Hepatic stellate cell (primary cell): ENCODE measurements at regions not wholly inside any gene's neighbourhood (a gene's known extent, or its start where the extent isn't known, plus 50 kb on each side); places are given as distances from the start of the nearest gene placed in this dataset.
"Not testable (repeated sequence)": the region's sequence is repeated elsewhere in the genome, so short reads cannot be mapped to it uniquely, and the experiment has no call there.

ENCODE experiments used
- DNase-seq: peaks from one replicate; pipeline ENCODE4 v3.0.0; 2011; ENCODE audit warnings: low spot score

GRCh38 chr15:95758451-95758850 is 572.0 kb upstream of the NR2F2 start:
- no peak for DNase-seq

GRCh38 chr15:95758851-95759250 is 571.6 kb upstream of the NR2F2 start:
- DNase-seq, result no peak

- no peak for DNase-seq
These were observed 570.0 kb upstream of the NR2F2 start for GRCh38 chr15:95760508-95760907.

GRCh38 chr15:95761501-95762165 is 568.9 kb upstream of the NR2F2 start:
- DNase-seq, result no peak

- DNase-seq, result no peak
These were observed 567.1 kb upstream of the NR2F2 start for GRCh38 chr15:95763426-95763825.

- DNase-seq, result no peak
These were observed 565.3 kb upstream of the NR2F2 start for GRCh38 chr15:95765161-95765560.

- no peak for DNase-seq
These were observed 560.3 kb upstream of the NR2F2 start for GRCh38 chr15:95770196-95770595.

GRCh38 chr15:95772982-95773381 is 557.5 kb upstream of the NR2F2 start:
- no peak for DNase-seq

GRCh38 chr15:95784508-95784907 is 546.0 kb upstream of the NR2F2 start:
- no peak for DNase-seq

GRCh38 chr15:95785276-95785675 is 545.2 kb upstream of the NR2F2 start:
- DNase-seq, result not testable (repeated sequence)

- no peak for DNase-seq
These were observed 537.3 kb upstream of the NR2F2 start for GRCh38 chr15:95793231-95793630.

- DNase-seq, result no peak
These were observed 535.1 kb upstream of the NR2F2 start for GRCh38 chr15:95795386-95795785.

- peak; percentile 41 for DNase-seq
These were observed 531.0 kb upstream of the NR2F2 start for GRCh38 chr15:95799286-95800200.

GRCh38 chr15:95804484-95804883 is 526.0 kb upstream of the NR2F2 start:
- DNase-seq, result no peak

- no peak for DNase-seq
These were observed 518.0 kb upstream of the NR2F2 start for GRCh38 chr15:95812491-95812890.

GRCh38 chr15:95814908-95815307 is 515.6 kb upstream of the NR2F2 start:
- no peak for DNase-seq

- no peak for DNase-seq
These were observed 513.9 kb upstream of the NR2F2 start for GRCh38 chr15:95816591-95816990.

GRCh38 chr15:95822961-95823360 is 507.5 kb upstream of the NR2F2 start:
- DNase-seq, result no peak

- no peak for DNase-seq
These were observed 505.3 kb upstream of the NR2F2 start for GRCh38 chr15:95825208-95825607.

- no peak for DNase-seq
These were observed 504.7 kb upstream of the NR2F2 start for GRCh38 chr15:95825671-95826411.

GRCh38 chr15:95826412-95827195 is 503.9 kb upstream of the NR2F2 start:
- no peak for DNase-seq

- no peak for DNase-seq
These were observed 501.4 kb upstream of the NR2F2 start for GRCh38 chr15:95829062-95829461.
